ENCODE measurements at regions not wholly inside any gene's neighbourhood (a gene's known extent, or its start where the extent isn't known, plus 50 kb on each side); places are given as distances from the start of the nearest gene placed in this dataset.

DNA sequence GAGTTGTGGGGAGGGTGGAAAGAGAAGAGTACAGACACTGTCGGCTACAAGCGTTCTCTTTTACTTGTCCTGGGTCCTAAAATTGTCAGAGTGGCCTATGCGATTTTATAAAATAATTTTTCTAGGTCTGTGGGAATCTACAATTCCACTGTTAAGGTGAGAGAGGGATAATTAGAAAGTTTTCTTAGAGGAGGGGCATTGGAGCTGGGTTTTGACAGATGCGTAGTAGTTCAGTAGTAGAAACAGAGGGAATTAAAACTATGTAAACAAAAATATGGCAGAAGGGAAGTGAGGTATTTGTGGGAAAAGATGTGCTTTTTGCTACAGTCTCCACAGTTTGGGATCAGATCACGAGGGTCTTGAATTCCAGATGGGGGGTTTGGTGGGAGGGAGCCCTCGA lies 129.1 kb upstream of the SHB start:
- intact Hi-C loops (cut with DNase I; ENCODE audit: low total_unique reads), result no loop called here
- TF ChIP-seq, protein P1, sequence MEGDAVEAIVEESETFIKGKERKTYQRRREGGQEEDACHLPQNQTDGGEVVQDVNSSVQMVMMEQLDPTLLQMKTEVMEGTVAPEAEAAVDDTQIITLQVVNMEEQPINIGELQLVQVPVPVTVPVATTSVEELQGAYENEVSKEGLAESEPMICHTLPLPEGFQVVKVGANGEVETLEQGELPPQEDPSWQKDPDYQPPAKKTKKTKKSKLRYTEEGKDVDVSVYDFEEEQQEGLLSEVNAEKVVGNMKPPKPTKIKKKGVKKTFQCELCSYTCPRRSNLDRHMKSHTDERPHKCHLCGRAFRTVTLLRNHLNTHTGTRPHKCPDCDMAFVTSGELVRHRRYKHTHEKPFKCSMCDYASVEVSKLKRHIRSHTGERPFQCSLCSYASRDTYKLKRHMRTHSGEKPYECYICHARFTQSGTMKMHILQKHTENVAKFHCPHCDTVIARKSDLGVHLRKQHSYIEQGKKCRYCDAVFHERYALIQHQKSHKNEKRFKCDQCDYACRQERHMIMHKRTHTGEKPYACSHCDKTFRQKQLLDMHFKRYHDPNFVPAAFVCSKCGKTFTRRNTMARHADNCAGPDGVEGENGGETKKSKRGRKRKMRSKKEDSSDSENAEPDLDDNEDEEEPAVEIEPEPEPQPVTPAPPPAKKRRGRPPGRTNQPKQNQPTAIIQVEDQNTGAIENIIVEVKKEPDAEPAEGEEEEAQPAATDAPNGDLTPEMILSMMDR (IDR thresholded peaks at IDR 0.05), result no peak
- TF ChIP-seq POLR2A (IDR thresholded peaks at IDR 0.05) (no peak), POLR2AphosphoS5 (IDR thresholded peaks at IDR 0.05) (no peak)
- peaks cover 5% of the 10 kb centered on the region in 2 donors for H3K4me1 ChIP-seq
- H3K27me3 ChIP-seq, result no peaks in the 10 kb centered on the region
- no peak for DNase-seq (ENCODE audit: low spot score in 2 of 2)
- H3K27ac ChIP-seq, result no peak overlapping the region
- no peak overlapping the region for H3K4me3 ChIP-seq
- no peaks in the 10 kb centered on the region for H3K9me3 ChIP-seq
- H3K36me3 ChIP-seq, result no peaks in the 10 kb centered on the region

DNA sequence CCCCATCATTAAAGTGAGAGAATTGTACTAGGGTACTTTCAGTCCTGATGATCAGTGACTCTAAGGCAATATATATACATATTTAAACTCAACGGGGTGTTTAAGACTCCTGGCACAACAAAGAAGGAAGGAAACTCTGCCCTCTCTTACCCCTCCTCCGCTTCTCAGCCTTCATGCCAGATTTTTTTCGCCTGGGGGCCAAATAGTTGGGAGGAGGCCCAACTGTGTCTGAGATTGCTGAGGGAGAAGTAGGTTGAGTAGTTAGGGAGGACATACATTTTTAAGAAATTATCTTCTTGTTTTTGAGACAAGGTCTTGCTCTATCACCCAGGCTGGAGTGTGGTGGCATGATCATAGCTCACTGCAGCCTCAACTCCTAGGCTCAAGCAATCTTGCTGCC lies 127.7 kb upstream of the SHB start:
- Histone ChIP-seq H3K27me3 (no peaks in the 10 kb centered on the region), H3K36me3 (no peaks in the 10 kb centered on the region), H3K27ac (peak overlapping the region; percentile 23 to 56), H3K4me3 (no peak overlapping the region), H3K4me1 (peaks cover 5% of the 10 kb centered on the region in 2 donors), H3K9me3 (no peaks in the 10 kb centered on the region)
- TF ChIP-seq POLR2AphosphoS5 (IDR thresholded peaks at IDR 0.05) (no peak), POLR2A (IDR thresholded peaks at IDR 0.05) (no peak)
- TF ChIP-seq, protein P1 (IDR thresholded peaks at IDR 0.05), result no peak
- intact Hi-C loops (cut with DNase I; ENCODE audit: low total_unique reads), result no loop called here
- peak; percentile 59 to 71 for DNase-seq (ENCODE audit: low spot score in 2 of 2)

DNA sequence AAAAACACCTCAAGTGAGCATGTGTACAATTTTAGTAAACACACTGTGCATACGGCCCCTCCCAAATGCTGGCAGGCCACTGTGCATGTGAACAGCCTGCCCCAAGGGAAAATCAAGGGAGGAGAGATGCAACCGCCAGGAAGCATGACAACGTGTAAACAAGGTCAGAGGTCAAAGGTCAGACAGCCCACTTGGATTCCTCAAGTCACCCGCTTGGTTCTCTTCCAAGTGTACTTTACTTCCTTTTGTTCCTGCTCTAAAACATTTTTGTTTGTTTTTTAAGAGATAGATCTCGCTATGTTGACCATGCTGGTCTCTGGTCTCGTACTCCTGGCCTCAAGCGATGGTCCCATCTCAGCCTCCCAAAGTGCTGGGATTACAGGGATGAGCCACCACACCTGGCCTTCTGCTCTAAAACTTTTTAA lies 126.7 kb upstream of the SHB start:
- Histone ChIP-seq H3K4me3 (no peak overlapping the region), H3K9me3 (no peaks in the 10 kb centered on the region), H3K27me3 (no peaks in the 10 kb centered on the region), H3K36me3 (no peaks in the 10 kb centered on the region), H3K4me1 (peaks cover 5% of the 10 kb centered on the region in 2 donors), H3K27ac (peak overlapping the region; percentile 56 to 66)
- TF ChIP-seq, protein P1 (IDR thresholded peaks at IDR 0.05), result no peak
- peak in 1 of 3 donors; percentile 37 for TF ChIP-seq POLR2AphosphoS5 (IDR thresholded peaks at IDR 0.05)
- intact Hi-C loops (cut with DNase I; ENCODE audit: low total_unique reads), result no loop called here
- peak; percentile 50 to 71 for DNase-seq (ENCODE audit: low spot score in 2 of 2)

DNA sequence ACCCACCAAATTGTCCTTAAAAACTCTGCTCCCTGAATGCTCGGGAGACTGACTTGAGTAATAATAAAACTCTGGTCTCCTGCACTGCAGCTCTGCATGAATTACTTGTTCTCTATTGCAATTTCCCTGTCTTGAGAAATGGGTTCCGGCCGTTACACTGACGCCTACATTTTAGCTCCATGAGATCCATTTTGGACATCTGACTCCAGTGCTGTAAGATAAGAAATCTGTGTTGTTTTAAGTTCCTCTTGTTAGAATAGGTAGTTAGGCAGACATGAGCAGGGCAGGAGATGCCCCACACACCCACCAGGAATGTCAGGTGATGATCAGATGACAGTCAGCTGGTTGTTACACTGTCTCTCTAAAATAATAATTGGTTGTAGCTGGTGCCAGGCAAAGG lies 125.8 kb upstream of the SHB start:
- Histone ChIP-seq H3K27me3 (no peaks in the 10 kb centered on the region), H3K36me3 (no peaks in the 10 kb centered on the region), H3K27ac (peak overlapping the region; percentile 56 to 66), H3K4me3 (no peak overlapping the region), H3K4me1 (peaks cover 5% of the 10 kb centered on the region in 2 donors), H3K9me3 (no peaks in the 10 kb centered on the region)
- intact Hi-C loops (cut with DNase I; ENCODE audit: low total_unique reads), result no loop called here
- no peak for DNase-seq (ENCODE audit: low spot score in 2 of 2)
- no peak for TF ChIP-seq POLR2A (IDR thresholded peaks at IDR 0.05)
- TF ChIP-seq, protein P1 (IDR thresholded peaks at IDR 0.05), result no peak
- TF ChIP-seq POLR2AphosphoS5 (IDR thresholded peaks at IDR 0.05), result no peak

DNA sequence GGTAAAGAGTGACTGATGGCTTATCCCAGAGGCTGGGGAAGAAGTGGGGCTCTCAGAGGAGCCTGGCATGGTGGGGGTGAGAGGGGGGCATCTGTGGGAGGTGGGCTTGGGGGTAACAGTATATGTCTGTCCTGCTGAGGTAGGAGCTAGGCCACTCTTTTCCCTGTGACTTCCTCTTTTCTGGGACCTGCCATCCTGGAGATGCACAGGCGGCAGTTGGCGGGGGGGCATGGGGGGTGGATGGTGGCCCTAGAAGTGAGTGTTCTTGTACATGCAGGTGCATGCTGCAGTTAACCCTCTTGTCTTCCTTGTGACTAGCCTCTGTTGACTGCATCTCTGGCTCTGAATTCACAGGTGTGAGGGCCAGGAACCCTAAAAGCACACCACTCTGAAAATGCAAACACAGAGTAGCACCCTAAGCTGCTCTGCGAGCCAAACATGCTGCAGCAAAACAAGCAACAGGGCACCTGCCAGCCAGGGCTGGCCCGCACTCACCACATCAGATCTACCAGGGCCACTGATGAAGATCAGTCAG lies 123.8 kb upstream of the SHB start:
- Histone ChIP-seq H3K9me3 (no peaks in the 10 kb centered on the region), H3K27me3 (no peaks in the 10 kb centered on the region), H3K4me3 (no peak overlapping the region), H3K36me3 (no peaks in the 10 kb centered on the region), H3K27ac (no peak overlapping the region), H3K4me1 (peaks cover 5% of the 10 kb centered on the region in 2 donors)
- intact Hi-C loops (cut with DNase I; ENCODE audit: low total_unique reads), result no loop called here
- TF ChIP-seq POLR2AphosphoS5 (IDR thresholded peaks at IDR 0.05) (no peak), POLR2A (IDR thresholded peaks at IDR 0.05) (no peak)
- TF ChIP-seq, protein P1 (IDR thresholded peaks at IDR 0.05), result no peak
- DNase-seq (ENCODE audit: low spot score in 2 of 2), result no peak

Data from breast epithelium (tissue), 4 donors.